ENCODE measurements at regions not wholly inside any gene's neighbourhood (a gene's known extent, or its start where the extent isn't known, plus 50 kb on each side); places are given as distances from the start of the nearest gene placed in this dataset.

GRCh38 chr16:5496013-5496412 is 398.4 kb upstream of the EEF2KMT start:
- no peak for DNase-seq

DNA sequence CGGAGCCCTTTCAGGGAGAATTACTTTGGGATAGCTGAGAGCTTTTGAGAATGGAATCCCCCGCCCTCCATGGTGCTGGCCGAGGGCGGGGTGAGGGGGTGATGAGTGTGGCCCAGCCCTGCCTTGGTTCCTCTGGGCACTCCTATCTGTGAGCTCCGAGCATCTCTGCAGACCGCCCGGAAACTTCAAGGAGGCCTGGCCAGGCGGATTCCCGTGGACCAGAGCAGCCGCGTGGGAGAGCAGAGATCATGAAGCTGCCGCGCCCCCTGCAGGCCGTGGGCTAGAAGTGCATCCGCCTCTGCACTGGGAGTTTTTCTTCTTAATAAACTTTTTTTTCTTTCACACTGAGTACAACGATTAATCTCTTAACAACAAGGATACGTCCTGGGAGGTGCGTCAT is 392.9 kb upstream of the EEF2KMT start:
- peak; percentile 2 for DNase-seq

GRCh38 chr16:5488581-5488980 is 391.0 kb upstream of the EEF2KMT start:
- DNase-seq = no peak

GRCh38 chr16:5487728-5488127 is 390.1 kb upstream of the EEF2KMT start:
- DNase-seq = no peak

DNA sequence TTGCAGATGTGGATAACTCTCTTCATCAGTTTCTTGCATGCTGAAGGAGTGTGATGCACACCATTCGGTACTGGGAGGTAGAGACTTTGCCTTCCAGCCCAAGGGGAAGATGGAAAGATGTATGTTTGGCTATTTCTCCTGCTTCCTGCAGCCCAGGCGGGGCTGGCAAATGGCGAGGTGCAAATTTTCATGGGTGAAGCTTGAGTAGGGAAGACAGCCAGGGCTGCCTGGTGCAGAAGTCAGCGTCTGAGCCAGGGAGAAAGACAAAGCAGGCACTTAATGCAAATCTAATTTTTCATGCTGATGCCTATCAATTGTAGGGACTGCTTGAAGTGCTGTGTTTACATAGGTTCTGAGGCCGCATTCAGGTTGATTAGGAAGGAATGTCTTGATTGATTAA is 384.7 kb upstream of the EEF2KMT start:
- no peak for DNase-seq

- DNase-seq = no peak
These were observed 383.0 kb upstream of the EEF2KMT start for GRCh38 chr16:5480431-5481195.

DNA sequence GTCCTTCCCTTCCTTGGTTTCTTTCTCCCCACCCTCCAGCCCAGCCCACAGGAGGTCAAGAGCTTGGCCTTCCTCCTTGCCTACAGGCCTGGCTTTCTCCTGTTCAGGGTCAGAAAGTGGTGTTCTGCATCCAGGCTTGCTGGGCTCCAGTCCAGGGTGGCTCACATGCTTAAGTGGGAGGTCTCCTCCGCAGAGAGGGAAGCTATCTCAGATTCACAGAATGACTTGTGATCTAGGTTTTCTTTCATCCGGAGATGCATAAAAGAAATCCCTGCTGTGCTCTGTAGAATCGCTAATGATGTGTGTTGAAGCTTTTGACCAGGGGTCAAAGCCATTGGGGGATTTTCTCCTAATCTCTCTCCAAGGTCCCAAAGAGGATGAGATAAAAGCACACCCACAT is 382.3 kb upstream of the EEF2KMT start:
- DNase-seq = no peak

- no peak for DNase-seq
These were observed 380.4 kb upstream of the EEF2KMT start for GRCh38 chr16:5478036-5478435.

- no peak for DNase-seq
These were observed 379.7 kb upstream of the EEF2KMT start for GRCh38 chr16:5477251-5477650.

DNA sequence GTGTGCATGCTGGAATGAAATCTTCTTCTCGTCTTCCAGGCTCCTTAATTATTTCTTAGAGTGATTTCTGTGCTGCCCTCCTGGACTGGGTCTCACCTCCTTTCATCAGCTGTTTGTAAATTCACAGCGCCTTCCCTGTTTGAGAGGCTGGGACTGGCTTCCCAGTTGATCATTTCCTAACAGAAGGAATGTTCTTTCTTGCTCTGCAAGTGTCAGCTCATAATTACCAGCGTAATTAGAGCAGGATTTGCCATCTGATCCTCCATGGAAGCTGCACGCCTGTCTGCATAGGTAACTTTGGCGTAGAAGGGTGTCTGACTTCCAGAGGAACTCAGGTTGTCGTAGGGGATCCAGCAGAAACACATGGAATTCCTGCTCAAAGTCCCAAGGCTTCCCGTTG is 375.0 kb upstream of the EEF2KMT start:
- DNase-seq = no peak

DNA sequence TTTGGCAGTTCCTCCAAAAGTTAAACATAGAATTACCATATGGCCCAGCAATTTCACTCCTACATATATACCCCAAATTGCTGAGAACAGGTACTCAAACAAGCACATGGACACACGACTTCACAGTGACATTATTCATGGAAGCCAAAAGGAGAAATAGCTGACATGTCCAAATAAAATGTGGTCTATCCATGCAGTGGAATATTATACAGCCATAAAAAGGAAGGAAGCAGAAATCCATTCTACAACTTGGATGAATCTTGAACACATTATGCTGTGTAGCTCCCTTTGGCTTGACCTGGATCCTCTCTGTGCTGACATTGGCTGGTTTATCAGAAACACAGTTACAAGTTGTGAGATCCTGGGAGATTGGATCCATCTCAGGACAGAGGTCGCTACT is 370.9 kb upstream of the EEF2KMT start:
- DNase-seq = no peak

- no peak for DNase-seq
These were observed 370.0 kb upstream of the EEF2KMT start for GRCh38 chr16:5467552-5467951.

DNA sequence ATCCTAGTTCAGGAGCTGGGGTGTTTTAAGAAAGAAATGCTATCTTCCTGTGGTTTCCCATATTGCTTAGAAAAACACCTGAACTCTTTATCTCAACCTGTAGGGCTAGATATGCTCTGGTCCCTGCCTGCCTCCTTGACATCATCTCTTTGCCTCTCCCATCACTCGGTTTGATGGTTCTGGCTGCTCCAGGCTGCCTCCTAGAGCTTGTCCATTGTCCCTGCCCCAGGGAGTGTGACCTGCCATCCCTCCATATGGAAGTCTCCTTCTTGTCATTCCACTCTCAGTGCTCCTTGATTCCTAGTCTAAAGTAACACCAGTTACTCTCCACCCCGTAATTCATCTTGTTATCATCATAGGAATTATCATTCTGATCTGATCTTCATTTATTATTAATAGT is 369.0 kb upstream of the EEF2KMT start:
- DNase-seq = no peak

DNA sequence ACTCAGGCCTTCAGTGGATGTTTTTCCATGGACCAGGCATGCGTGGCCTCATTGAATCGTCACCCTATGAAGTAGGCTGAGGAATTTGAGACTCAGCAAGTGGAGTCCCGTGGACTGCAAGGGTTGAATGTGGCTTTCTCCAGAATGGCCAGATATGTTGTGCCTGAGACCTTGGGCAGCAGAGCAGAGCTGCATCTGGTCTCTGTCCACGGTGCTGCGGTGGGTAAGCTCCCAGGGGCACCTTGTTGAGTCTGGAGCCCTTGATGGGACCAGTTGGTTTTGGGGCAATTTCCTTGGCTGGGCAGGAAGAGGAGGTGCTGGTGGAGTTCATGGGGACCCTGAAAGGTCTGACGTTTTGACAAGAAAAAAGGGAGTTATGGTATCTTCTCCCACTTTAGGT is 368.1 kb upstream of the EEF2KMT start:
- DNase-seq = no peak

DNA sequence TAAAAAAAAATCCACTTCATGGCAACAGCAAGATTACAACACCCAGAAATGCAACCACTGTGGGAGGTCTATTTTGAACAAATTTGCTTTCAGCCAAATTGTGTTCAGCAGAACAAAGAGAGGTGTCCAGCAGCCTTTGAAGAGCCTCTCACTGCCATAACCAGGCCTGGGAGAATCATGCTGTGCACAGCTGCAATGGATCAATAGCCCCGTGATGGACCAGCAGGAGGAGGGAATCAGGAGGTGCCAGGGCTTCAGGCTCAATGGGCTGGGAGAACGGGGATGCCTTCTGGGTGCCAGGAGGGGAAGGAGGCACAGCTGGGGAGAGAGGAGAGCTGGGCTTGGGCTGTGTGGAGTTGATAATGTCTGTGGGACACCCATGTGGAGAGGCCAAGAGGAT is 366.2 kb upstream of the EEF2KMT start:
- no peak for DNase-seq

- DNase-seq = no peak
These were observed 364.0 kb upstream of the EEF2KMT start for GRCh38 chr16:5461574-5461973.

DNA sequence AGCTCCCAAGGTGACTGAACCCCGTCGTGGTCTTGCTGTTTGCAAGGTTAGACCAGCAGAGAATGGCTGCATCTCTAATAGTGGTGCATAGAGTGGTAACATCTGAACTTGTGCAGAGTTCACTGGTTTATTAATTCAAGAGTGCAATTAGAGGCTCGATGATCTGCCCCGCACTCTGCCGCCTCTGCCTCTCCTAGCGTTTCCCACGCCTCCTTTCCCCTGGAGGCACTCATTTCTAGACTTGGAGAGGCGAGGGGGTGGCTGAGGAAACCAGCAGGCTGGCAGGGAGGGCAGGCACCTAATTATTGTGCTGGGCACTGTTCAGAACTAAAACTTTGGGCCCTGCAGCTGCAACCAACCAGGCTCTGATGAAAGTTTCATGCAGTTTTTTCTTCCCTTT is 363.5 kb upstream of the EEF2KMT start:
- DNase-seq = no peak

DNA sequence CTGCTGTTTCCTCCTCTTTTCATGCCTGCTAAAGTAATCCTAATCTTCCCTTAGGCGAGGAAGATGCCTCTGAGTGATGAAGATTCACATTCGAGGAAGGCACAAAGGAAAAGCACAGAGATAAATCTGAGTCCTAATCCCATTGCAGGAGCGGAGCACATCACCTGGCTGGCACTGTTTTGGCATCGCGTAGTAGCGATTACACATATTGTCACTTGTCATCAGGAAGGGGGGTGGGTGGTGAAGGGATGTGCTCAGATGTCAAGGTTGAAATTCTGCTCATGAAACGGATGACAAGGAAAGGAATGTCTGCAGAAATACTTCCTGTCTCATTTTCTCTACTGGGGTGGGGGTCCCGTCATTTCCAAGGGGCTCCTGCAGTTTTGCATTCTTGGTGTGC is 363.1 kb upstream of the EEF2KMT start:
- no peak for DNase-seq

- no peak for DNase-seq
These were observed 362.3 kb upstream of the EEF2KMT start for GRCh38 chr16:5459863-5460262.

DNA sequence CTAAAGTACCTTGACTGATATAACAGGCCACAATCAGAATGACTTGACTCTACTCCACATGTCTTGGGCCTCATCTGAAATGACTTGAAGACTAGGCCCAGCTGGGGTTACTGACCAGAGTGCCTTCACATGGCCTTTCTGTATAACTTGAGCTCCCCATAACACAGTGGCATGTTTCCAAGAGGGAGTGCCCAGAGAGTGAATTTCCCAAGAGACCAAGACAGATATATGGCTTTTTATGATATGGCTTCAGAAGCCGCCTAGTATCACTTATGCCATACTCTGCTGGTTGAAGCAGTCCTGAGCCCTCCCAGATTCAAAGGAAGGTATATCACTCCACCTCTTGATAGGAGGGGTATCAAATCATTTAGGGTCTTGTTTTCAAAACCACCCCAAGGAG is 357.5 kb upstream of the EEF2KMT start:
- DNase-seq = no peak

GRCh38 chr16:5454349-5454748 is 356.8 kb upstream of the EEF2KMT start:
- DNase-seq = no peak

DNA sequence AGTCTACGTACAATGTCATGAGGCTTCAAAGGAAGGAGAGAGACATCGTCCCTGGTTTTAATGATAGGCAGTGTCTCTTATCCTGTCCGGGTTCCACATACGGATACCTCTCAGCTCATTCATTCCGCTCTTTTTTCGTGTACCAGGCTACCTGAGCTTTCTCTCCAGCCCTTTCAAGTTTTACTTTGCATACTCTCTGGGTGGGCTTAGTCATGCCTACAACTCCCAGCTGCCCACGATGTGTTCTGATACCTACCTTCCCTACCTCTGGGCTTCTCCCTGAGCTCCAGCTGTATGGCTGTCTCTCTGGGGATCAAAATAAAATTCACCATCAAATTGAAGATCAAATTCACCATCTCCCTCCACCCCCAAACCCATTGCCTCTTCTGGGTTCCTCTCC is 354.0 kb upstream of the EEF2KMT start:
- no peak for DNase-seq

DNA sequence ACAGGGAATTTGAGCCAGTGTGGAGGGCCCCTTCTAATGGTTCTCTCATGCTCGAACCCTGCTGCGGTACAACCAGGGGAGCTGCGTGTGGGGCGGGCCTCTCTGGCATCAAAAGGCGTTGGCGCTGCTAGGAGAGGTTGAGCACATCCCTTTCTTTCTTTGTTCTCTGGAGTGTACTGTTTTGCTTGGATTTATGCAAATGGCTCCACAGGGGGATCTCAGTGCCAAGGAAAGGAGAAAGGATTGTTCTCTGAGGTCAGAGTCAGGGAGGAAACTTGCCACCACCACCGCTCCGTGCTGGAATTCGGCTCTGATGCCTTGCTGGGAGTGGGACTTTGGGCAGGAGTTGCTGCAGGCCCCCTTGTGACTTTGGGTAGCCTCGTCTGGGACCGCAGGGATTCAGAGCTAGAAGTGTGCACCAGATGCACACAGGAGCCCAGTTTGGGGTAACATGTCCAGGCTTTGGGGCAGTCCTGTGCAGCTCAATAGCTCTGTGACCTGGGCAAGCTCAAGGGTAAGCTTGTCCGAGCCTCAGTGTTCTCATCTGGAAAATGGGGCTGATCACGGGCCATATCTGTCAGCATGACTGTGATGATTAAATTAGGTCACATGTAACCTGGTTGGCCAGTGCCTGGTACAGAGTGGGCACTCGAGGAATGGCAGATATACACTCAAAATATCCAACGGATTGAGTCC is 353.0 kb upstream of the EEF2KMT start:
- DNase-seq = no peak

GRCh38 chr16:5449901-5450300 is 352.3 kb upstream of the EEF2KMT start:
- no peak for DNase-seq

- no peak for DNase-seq
These were observed 351.2 kb upstream of the EEF2KMT start for GRCh38 chr16:5448798-5449197.

Data from DMS153 (cell line).